HG03575 (cell line): ENCODE measurements at regions not wholly inside any gene's neighbourhood (a gene's known extent, or its start where the extent isn't known, plus 50 kb on each side); places are given as distances from the start of the nearest gene placed in this dataset.

Experiments
- ATAC-seq: cut with Tn5 transposase; IDR thresholded peaks from one replicate; pipeline ENCODE4 v1.9.1; 2021; ENCODE audit not compliant: unreplicated experiment, insufficient number of reproducible peaks, low FRiP score; ENCODE audit errors: extremely low read depth

- no peak for ATAC-seq
Observed at GRCh38 chr1:88016947-88017346, 667.1 kb upstream of the PKN2 start.

GRCh38 chr1:88021529-88021928 is 662.5 kb upstream of the PKN2 start:
- no peak for ATAC-seq

GRCh38 chr1:88022516-88022915 is 661.6 kb upstream of the PKN2 start:
- no peak for ATAC-seq

GRCh38 chr1:88029142-88029541 is 654.9 kb upstream of the PKN2 start:
- no peak for ATAC-seq

- ATAC-seq = no peak
Observed at GRCh38 chr1:88029899-88030298, 654.2 kb upstream of the PKN2 start.

- no peak for ATAC-seq
Observed at GRCh38 chr1:88035578-88035977, 648.5 kb upstream of the PKN2 start.

GRCh38 chr1:88036345-88037014 is 647.6 kb upstream of the PKN2 start:
- no peak for ATAC-seq

- ATAC-seq = no peak
Observed at GRCh38 chr1:88039240-88039639, 644.8 kb upstream of the PKN2 start.

- no peak for ATAC-seq
Observed at GRCh38 chr1:88043834-88044233, 640.2 kb upstream of the PKN2 start.

- no peak for ATAC-seq
Observed at GRCh38 chr1:88052167-88052566, 631.9 kb upstream of the PKN2 start.

GRCh38 chr1:88053065-88053464 is 631.0 kb upstream of the PKN2 start:
- no peak for ATAC-seq

GRCh38 chr1:88056881-88057280 is 627.2 kb upstream of the PKN2 start:
- ATAC-seq = no peak

GRCh38 chr1:88058205-88058604 is 625.9 kb upstream of the PKN2 start:
- no peak for ATAC-seq

- no peak for ATAC-seq
Observed at GRCh38 chr1:88060112-88060673, 623.9 kb upstream of the PKN2 start.

GRCh38 chr1:88060750-88061491 is 623.2 kb upstream of the PKN2 start:
- ATAC-seq = no peak

GRCh38 chr1:88061492-88062177 is 622.4 kb upstream of the PKN2 start:
- no peak for ATAC-seq

GRCh38 chr1:88062650-88063153 is 621.4 kb upstream of the PKN2 start:
- ATAC-seq = no peak

GRCh38 chr1:88063605-88064004 is 620.5 kb upstream of the PKN2 start:
- no peak for ATAC-seq

GRCh38 chr1:88068407-88068960 is 615.6 kb upstream of the PKN2 start:
- no peak for ATAC-seq
